RWPE1 (cell line): ENCODE measurements at regions not wholly inside any gene's neighbourhood (a gene's known extent, or its start where the extent isn't known, plus 50 kb on each side); places are given as distances from the start of the nearest gene placed in this dataset.

ENCODE experiments used
- CTCF ChIA-PET: fragments of 350-600 bp; sonication (Branson Sonifier 250); formaldehyde crosslinking; extraction: SDS; loops from one replicate; lab custom pipeline; 2021; lab: Yijun Ruan, JAX
- POLR2A ChIA-PET: fragments of 400-600 bp; formaldehyde crosslinking; extraction: SDS; loops from one replicate; lab custom pipeline; 2020; ENCODE audit warnings: antibody characterized with exemption; ENCODE audit not compliant: low non-redundant PET; lab: Yijun Ruan, JAX
- DNase-seq: peaks from one replicate; pipeline ENCODE4 v3.0.0; 2012; ENCODE audit warnings: low spot score
- H3K27ac ChIP-seq: fragments of 450-650 bp; 2 replicates; pipeline ENCODE4 v1.5.1; 2017
- TF ChIP-seq, protein P1 (sequence below): fragments of 450-650 bp; conservative IDR thresholded peaks from 2 replicates; pipeline ENCODE4 v1.5.1; 2017; ENCODE audit warnings: low read depth, mild to moderate bottlenecking

DNA sequence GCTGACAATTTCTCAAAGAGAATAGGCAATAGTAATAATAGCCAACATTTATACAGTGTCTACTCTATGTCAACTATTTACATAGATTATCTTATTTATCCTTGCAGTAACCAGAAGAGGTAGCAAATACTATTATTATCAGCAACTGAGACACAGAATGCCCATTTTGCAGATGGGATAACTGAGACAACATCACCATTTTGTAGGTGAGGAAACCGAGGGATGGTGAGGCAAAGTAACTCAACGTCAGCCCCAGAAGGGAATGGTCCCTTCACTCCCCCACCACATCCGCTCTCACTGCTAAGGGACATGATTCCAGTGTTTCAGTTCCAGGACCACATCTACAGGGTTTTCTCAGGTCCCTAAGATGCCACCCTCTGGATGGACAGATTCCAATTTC, 261.2 kb upstream of the NEBL start:
- ChIA-PET CTCF (no interaction called here), POLR2A (no interaction called here)
- TF ChIP-seq, protein P1, sequence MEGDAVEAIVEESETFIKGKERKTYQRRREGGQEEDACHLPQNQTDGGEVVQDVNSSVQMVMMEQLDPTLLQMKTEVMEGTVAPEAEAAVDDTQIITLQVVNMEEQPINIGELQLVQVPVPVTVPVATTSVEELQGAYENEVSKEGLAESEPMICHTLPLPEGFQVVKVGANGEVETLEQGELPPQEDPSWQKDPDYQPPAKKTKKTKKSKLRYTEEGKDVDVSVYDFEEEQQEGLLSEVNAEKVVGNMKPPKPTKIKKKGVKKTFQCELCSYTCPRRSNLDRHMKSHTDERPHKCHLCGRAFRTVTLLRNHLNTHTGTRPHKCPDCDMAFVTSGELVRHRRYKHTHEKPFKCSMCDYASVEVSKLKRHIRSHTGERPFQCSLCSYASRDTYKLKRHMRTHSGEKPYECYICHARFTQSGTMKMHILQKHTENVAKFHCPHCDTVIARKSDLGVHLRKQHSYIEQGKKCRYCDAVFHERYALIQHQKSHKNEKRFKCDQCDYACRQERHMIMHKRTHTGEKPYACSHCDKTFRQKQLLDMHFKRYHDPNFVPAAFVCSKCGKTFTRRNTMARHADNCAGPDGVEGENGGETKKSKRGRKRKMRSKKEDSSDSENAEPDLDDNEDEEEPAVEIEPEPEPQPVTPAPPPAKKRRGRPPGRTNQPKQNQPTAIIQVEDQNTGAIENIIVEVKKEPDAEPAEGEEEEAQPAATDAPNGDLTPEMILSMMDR, result no peak
- H3K27ac ChIP-seq, result no peak overlapping the region
- DNase-seq, result no peak

DNA sequence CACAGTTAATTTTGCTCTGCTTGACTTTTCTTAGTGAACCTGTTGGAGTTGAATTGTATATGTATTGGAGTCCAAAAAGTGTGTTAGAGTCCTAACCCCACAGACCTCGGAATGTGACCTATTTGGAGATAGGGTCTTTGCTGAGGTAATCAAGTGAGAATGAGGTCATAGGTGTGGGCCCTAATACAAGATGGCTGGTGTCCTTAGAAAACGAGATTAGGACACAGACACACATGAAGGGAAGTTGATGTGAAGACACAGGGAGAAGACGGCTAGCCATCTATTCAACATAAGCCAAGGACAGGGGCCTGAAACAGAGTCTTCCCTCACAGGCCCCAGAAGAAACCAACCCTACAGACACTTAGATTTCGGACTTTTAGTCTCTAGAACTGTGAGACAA, 260.6 kb upstream of the NEBL start:
- POLR2A ChIA-PET, result no interaction called here
- TF ChIP-seq, protein P1, result no peak
- H3K27ac ChIP-seq, result no peak overlapping the region
- no peak for DNase-seq
- CTCF ChIA-PET, result no interaction called here

DNA sequence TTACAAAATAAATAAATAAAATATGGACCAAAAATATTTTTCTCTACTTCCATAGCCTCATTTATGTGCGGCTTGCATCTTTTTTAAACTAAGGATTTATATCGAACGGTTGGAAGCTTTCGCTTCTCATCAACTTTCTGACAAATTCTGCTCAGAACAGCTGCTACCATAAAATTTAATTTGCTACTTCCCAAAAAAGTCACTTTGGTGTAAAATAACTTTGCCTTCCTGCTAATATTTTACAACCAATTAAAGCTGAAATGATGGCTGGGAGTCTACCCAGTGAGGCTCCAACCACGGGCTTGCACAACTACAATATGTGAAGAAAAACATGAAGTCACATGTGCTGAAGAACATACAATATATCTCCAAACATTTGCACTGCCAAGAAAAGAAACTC, 253.1 kb upstream of the NEBL start:
- H3K27ac ChIP-seq, result no peak overlapping the region
- POLR2A ChIA-PET, result no interaction called here
- TF ChIP-seq, protein P1, result no peak
- no peak for DNase-seq
- CTCF ChIA-PET, result no interaction called here

DNA sequence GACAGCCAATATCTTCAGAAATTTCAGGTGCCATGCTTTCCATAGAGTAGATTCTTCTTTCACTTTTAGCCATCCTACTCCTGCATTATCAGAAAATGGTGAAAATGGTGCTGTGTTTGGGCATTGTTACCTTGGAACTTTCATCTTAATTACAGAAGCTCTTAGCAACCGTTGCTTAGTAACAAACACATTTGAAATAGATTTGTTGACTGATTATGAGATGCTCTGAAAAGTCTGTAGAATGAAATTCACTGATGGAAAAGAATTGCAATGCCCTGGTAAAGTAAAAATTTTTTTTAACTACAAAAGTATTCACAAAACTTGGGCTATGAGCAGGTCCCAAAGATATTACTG, 249.3 kb upstream of the NEBL start:
- ChIA-PET CTCF (interaction anchor here (0.5 kb wide), 1 partner anchor 347 kb away, joined by 5 read pairs; no protein-coding TSS in a partner anchor), POLR2A (no interaction called here)
- no peak for DNase-seq
- TF ChIP-seq, protein P1, result no peak
- no peak overlapping the region for H3K27ac ChIP-seq

DNA sequence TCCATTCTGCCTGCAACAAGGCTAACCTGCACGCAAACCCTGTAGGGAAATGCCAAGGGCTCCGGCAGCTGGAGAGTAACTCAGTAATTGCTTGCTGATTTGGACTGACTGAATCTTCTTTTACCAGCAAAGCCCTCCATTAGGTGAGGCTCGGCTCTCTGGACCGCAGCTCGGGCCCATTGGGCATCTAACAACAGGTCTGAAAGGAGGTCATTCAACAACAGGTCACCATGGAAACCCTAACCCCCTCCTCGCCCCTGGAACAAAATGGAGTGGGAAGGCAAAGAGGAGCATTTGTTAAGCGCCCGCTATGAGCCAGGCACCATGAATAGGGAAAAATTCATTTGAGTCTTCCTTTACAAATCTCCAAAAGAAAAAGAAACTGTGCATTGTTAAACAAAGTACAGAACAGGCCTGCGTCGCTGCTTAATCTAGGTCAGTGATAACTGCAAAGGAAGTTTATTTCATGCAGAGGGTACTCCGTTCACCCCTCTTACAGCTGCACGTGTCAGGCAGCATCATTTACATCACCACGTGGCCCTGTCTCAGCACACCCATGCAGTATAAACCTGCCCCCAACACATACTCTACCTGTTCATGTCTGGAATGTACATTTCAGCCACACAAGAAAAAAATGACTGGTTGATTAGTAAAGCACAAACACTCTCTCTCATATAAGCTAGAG, 248.8 kb upstream of the NEBL start:
- TF ChIP-seq, protein P1, result no peak
- CTCF ChIA-PET, result interaction anchor here (0.5 kb wide), 1 partner anchor 347 kb away, joined by 5 read pairs; no protein-coding TSS in a partner anchor
- POLR2A ChIA-PET, result no interaction called here
- no peak for DNase-seq
- no peak overlapping the region for H3K27ac ChIP-seq

DNA sequence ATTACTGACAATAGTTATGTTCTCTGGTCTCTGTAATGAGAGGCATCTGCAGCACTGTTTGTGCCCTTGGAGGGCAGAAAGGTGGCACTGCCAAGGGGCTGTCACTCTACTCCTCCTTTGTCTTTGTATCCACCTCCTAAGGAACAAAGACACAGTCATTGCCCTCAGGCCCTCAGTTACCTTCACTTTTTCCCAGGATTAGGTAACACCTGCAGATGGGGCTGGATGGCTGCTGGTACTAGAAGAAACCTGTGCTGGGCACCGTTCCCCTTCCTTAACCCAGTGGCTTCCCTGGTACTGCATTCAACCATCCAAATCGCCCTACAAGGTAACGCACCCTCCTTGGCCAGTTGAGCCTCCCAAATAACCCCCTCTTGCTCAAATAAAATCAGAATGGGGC, 246.9 kb upstream of the NEBL start:
- DNase-seq, result peak; percentile 34
- ChIA-PET CTCF (interaction anchor here (1.2 kb wide), 1 partner anchor 135 kb away, joined by 3 read pairs; no protein-coding TSS in a partner anchor), POLR2A (no interaction called here)
- no peak overlapping the region for H3K27ac ChIP-seq
- TF ChIP-seq, protein P1, result no peak
